Ovary (tissue), 3 donors: ENCODE measurements at regions not wholly inside any gene's neighbourhood (a gene's known extent, or its start where the extent isn't known, plus 50 kb on each side); places are given as distances from the start of the nearest gene placed in this dataset.

Experiments
- EP300 ChIP-seq: sonication (generic); formaldehyde crosslinking; IDR thresholded peaks from one replicate; pipeline ENCODE4 v1.6.1; 2017; ENCODE audit warnings: antibody characterized with exemption
- POLR2A ChIP-seq: fragments of 450-650 bp; IDR thresholded peaks from one replicate; pipeline ENCODE4 v1.6.1; 2017; ENCODE audit warnings: antibody characterized with exemption, mild to moderate bottlenecking, moderate library complexity
- TF ChIP-seq, protein P1 (sequence below), 3 donors: fragments of 450-650 bp in 2 of 3; fragments of 200-600 bp in 1 of 3; IDR thresholded peaks; one replicate each; pipeline versions ENCODE4 v1.5.1 to v1.8.0; 2016 to 2022; ENCODE audit warnings: antibody characterized with exemption in 3 of 3, mild to moderate bottlenecking in 1 of 3
- donor health status: DM: no; HTN: no; CAD: no.

DNA sequence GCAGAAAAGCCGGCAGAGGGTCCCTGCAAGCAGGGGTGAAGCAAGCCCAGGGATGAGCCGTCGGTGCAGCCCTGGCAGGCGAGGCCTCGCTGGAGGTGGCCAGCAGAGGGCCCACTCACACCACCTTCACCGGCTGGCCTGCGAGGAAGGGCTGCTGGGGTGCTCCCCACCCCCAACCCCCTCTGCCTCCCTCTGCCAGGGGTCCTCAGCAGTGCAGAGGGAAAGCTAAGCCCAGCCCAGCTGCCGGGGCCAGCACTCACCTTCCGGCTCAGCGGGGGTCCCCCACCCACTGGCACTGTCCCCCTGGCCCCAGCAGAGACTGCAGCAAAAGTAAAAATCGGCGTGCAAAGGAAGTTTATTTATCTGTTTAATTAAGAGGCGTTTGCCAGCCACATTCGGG is 113.4 kb downstream of the ENGASE start:
- TF ChIP-seq, protein P1, sequence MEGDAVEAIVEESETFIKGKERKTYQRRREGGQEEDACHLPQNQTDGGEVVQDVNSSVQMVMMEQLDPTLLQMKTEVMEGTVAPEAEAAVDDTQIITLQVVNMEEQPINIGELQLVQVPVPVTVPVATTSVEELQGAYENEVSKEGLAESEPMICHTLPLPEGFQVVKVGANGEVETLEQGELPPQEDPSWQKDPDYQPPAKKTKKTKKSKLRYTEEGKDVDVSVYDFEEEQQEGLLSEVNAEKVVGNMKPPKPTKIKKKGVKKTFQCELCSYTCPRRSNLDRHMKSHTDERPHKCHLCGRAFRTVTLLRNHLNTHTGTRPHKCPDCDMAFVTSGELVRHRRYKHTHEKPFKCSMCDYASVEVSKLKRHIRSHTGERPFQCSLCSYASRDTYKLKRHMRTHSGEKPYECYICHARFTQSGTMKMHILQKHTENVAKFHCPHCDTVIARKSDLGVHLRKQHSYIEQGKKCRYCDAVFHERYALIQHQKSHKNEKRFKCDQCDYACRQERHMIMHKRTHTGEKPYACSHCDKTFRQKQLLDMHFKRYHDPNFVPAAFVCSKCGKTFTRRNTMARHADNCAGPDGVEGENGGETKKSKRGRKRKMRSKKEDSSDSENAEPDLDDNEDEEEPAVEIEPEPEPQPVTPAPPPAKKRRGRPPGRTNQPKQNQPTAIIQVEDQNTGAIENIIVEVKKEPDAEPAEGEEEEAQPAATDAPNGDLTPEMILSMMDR (IDR thresholded peaks at IDR 0.05) = no peak
- TF ChIP-seq POLR2A (no peak), EP300 (no peak)
